ENCODE measurements at regions not wholly inside any gene's neighbourhood (a gene's known extent, or its start where the extent isn't known, plus 50 kb on each side); places are given as distances from the start of the nearest gene placed in this dataset.

DNA sequence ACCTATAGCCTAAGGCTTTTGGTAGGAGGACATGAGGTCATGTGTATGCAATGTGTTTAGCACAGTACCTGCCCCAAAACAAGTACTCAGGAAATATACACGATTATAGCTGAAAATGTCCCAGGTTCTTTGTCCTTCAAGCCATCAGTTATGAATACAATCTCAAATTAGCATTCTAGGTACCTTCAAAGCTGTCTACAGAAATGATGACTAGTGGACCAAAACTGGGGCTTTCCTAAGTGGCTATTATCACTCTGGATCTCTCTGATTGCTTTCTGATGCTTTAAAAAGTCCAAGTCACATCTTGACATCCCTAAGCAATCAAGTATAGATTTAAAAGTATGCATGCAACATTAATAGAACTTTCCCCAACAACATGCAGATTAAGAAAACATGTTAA lies 93.0 kb upstream of the SLIT3 start:
- no peaks in the 10 kb centered on the region for H3K27me3 ChIP-seq
- H3K4me3 ChIP-seq, result no peak overlapping the region
- TF ChIP-seq, protein P1, sequence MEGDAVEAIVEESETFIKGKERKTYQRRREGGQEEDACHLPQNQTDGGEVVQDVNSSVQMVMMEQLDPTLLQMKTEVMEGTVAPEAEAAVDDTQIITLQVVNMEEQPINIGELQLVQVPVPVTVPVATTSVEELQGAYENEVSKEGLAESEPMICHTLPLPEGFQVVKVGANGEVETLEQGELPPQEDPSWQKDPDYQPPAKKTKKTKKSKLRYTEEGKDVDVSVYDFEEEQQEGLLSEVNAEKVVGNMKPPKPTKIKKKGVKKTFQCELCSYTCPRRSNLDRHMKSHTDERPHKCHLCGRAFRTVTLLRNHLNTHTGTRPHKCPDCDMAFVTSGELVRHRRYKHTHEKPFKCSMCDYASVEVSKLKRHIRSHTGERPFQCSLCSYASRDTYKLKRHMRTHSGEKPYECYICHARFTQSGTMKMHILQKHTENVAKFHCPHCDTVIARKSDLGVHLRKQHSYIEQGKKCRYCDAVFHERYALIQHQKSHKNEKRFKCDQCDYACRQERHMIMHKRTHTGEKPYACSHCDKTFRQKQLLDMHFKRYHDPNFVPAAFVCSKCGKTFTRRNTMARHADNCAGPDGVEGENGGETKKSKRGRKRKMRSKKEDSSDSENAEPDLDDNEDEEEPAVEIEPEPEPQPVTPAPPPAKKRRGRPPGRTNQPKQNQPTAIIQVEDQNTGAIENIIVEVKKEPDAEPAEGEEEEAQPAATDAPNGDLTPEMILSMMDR (IDR thresholded peaks at IDR 0.05), result no peak
- TF ChIP-seq POLR2A (IDR thresholded peaks at IDR 0.05) (no peak), POLR2AphosphoS5 (IDR thresholded peaks at IDR 0.05) (no peak), EP300 (IDR thresholded peaks at IDR 0.05) (no peak)
- no peak overlapping the region for H3K27ac ChIP-seq
- H3K9me3 ChIP-seq, result no peaks in the 10 kb centered on the region
- no peaks in the 10 kb centered on the region for H3K36me3 ChIP-seq
- H3K4me1 ChIP-seq, result no peaks in the 10 kb centered on the region
- no peak for ATAC-seq (ENCODE audit: low FRiP score in 2 of 2)
- WGBS, 2 donors, result 58 to 72% methylated on average over 1 of the region's 1 CpG
- no peak for DNase-seq

DNA sequence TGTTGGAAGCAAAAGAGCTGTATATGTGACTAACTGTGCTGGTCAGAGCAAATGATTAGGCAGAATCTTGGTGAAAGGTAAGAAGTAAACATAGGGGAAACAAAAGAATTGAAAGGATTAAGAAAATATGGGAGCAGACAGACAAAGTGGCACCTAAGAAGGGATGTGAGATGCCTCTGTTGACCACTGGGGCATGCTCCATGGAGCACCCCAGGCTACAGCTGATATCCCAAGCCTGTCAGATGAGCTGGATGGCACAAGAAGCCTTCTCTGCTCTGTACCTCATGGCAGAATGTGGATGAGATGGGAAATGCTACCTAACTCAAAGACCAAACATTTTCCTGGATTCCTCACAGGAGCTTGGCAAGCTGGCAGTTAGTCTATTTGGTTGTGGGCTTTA lies 89.3 kb upstream of the SLIT3 start:
- H3K9me3 ChIP-seq, result no peaks in the 10 kb centered on the region

DNA sequence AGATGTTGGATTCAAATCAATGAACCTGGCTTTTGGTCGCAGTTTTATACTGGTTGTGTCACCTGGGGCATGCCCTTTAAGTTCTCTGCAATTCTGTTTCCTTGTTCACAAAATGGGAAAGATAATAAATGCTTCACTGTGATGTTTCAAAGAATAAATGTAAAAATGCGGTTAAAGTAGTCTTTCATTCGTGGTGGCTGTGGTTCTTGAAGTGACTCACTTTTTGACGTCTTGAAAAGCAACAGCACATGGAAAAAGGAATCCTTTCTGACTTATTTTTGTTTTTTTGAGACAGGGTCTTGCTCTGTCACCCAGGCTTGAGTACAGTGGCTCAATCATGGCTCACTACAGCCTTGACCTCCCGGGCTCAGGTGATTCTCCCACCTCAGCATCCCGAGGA lies 88.4 kb upstream of the SLIT3 start:
- H3K9me3 ChIP-seq, result no peaks in the 10 kb centered on the region
- H3K36me3 ChIP-seq, result no peaks in the 10 kb centered on the region
- DNase-seq (no peak), ATAC-seq (ENCODE audit: low FRiP score in 2 of 2) (no peak)
- H3K4me1 ChIP-seq, result no peaks in the 10 kb centered on the region
- no peak overlapping the region for H3K4me3 ChIP-seq
- 83 to 86% methylated on average over 6 of the region's 6 CpGs for WGBS, 2 donors
- H3K27ac ChIP-seq, result no peak overlapping the region
- H3K27me3 ChIP-seq, result no peaks in the 10 kb centered on the region
- TF ChIP-seq POLR2A (IDR thresholded peaks at IDR 0.05) (no peak), EP300 (IDR thresholded peaks at IDR 0.05) (no peak), POLR2AphosphoS5 (IDR thresholded peaks at IDR 0.05) (no peak)
- TF ChIP-seq, protein P1 (IDR thresholded peaks at IDR 0.05), result no peak

More for the DNA sequence above, 89.3 kb upstream of the SLIT3 start:
- no peaks in the 10 kb centered on the region for H3K27me3 ChIP-seq
- H3K27ac ChIP-seq, result no peak overlapping the region
- DNase-seq (no peak), ATAC-seq (ENCODE audit: low FRiP score in 2 of 2) (no peak)
- no peaks in the 10 kb centered on the region for H3K4me1 ChIP-seq
- no peaks in the 10 kb centered on the region for H3K36me3 ChIP-seq
- TF ChIP-seq EP300 (IDR thresholded peaks at IDR 0.05) (no peak), POLR2A (IDR thresholded peaks at IDR 0.05) (no peak)
- H3K4me3 ChIP-seq, result no peak overlapping the region

DNA sequence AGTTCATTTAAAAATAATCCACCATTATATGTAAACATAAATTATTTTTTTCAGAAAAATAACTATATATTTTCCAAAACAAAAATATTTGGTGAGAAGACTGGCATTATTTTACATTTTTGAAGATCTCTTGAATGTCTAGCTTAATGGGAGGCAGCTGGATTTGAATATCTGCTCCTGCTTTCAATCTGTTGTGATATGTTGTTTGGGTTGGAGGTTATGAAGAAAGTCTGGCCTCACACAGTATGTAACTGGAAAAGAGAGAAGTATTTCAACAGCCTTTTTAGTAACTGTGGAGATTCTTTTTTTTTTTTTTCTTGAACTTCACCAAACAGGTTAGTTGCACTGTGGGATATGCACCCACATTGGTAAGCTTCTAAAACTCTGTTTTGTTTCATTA lies 84.7 kb upstream of the SLIT3 start:
- no peaks in the 10 kb centered on the region for H3K27me3 ChIP-seq
- no peak overlapping the region for H3K27ac ChIP-seq
- no peaks in the 10 kb centered on the region for H3K9me3 ChIP-seq
- TF ChIP-seq POLR2AphosphoS5 (IDR thresholded peaks at IDR 0.05) (no peak), POLR2A (IDR thresholded peaks at IDR 0.05) (no peak), EP300 (IDR thresholded peaks at IDR 0.05) (no peak)
- TF ChIP-seq, protein P1 (IDR thresholded peaks at IDR 0.05), result no peak
- H3K4me1 ChIP-seq, result no peaks in the 10 kb centered on the region
- no peak overlapping the region for H3K4me3 ChIP-seq
- ATAC-seq (ENCODE audit: low FRiP score in 2 of 2) (no peak), DNase-seq (no peak)
- H3K36me3 ChIP-seq, result no peaks in the 10 kb centered on the region

DNA sequence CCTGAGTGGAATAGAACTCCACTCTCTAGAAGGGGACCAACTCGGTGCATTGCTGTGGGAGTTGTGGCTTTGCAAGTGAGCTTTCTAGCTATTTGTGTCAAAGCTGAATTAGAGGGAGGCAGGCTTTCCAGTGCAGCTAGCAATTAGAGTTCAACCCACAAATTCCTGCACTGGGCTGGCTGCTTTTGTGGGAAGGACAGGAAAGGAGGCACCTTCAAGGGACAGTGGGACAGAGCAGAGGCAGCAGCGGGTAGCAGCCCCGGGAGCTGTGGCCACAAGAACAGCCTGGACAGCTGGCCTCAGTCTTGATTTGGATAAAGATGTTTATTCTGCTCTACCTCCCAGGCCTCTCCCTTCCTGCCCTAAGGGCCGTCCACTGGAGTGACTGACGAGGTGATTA lies 83.7 kb upstream of the SLIT3 start:
- Histone ChIP-seq H3K4me1 (no peaks in the 10 kb centered on the region), H3K27ac (no peak overlapping the region), H3K36me3 (no peaks in the 10 kb centered on the region), H3K4me3 (no peak overlapping the region), H3K9me3 (no peaks in the 10 kb centered on the region), H3K27me3 (no peaks in the 10 kb centered on the region)
- DNase-seq (no peak), ATAC-seq (ENCODE audit: low FRiP score in 2 of 2) (no peak)
- 48 to 65% methylated on average over 2 to 5 of the region's 5 CpGs for WGBS, 2 donors
- no peak for TF ChIP-seq EP300 (IDR thresholded peaks at IDR 0.05)
- TF ChIP-seq, protein P1 (IDR thresholded peaks at IDR 0.05), result no peak
- no peak for TF ChIP-seq POLR2A (IDR thresholded peaks at IDR 0.05)
- TF ChIP-seq POLR2AphosphoS5 (IDR thresholded peaks at IDR 0.05), result no peak
